K562 (cell line): ENCODE measurements at regions not wholly inside any gene's neighbourhood (a gene's known extent, or its start where the extent isn't known, plus 50 kb on each side); places are given as distances from the start of the nearest gene placed in this dataset.

Source experiments
- ATAC-seq: fragments of 200-7000 bp; cut with Tn5 transposase; 3 replicates; pipeline ENCODE4 v1.9.1; 2020; ENCODE audit warnings: moderate library complexity
- BruUV-seq: library from RNA; stranded (reverse); fragments of 400-500 nt; replicated peaks from 2 replicates; lab custom pipeline; 2021; lab: Mats Ljungman, UMichigan
- CTCF ChIA-PET: fragments of 300-600 bp; formaldehyde crosslinking; extraction: SDS; loops from one replicate; lab custom pipeline; 2021; ENCODE audit warnings: low intra/inter-chr PET ratio; lab: Yijun Ruan, JAX
- POLR2A ChIA-PET: fragments of 300-600, 350-650 bp; sonication (Branson Sonifier 250); formaldehyde crosslinking; extraction: SDS; loops from one replicate; lab custom pipeline; 2021; ENCODE audit warnings: antibody characterized with exemption, inconsistent platforms; lab: Yijun Ruan, JAX
- DNase-seq, 4 experiments: peaks; one replicate each; pipeline versions ENCODE4 v3.0.0 to v3.0.0-alpha.2; 2011 to 2018; ENCODE audit warnings: low spot score in 3 of 4, mixed read lengths in 3 of 4; ENCODE audit errors: extremely low read depth in 1 of 4
- FAIRE-seq: peaks from 2 replicates; lab custom pipeline; 2011; peaks lifted over from hg19 to GRCh38; lab: Jason Lieb, UNC
- H2AFZ ChIP-seq: 2 replicates; pipeline ENCODE4 v1.6.0; 2011; ENCODE audit warnings: low read depth, low read length, control low read depth, inconsistent platforms
- H3K27ac ChIP-seq: fragments of 200-600 bp; 3 replicates; pipeline ENCODE4 v1.8.0; 2011; ENCODE audit warnings: low read depth, mild to moderate bottlenecking, control low read depth, inconsistent platforms, low read length, moderate library complexity, mixed read lengths; ENCODE audit errors: extremely low read depth
- H3K27me3 ChIP-seq, 2 experiments: fragments of 300-600 bp in 1 of 2; 2 replicates in 1 of 2; 3 replicates in 1 of 2; pipeline versions ENCODE4 v1.6.0 to v1.8.0; 2011; ENCODE audit warnings: inconsistent platforms in 2 of 2, low read length in 2 of 2, mild to moderate bottlenecking in 1 of 2, mixed read lengths in 1 of 2, moderate library complexity in 1 of 2; ENCODE audit not compliant: control insufficient read depth in 2 of 2, insufficient read depth in 2 of 2
- H3K36me3 ChIP-seq: fragments of 300-600 bp; 3 replicates; pipeline ENCODE4 v1.8.0; 2011; ENCODE audit warnings: mild to moderate bottlenecking, low read length, inconsistent platforms; ENCODE audit not compliant: control insufficient read depth, insufficient read depth
- H3K4me1 ChIP-seq, 2 experiments: fragments of 200-600 bp in 1 of 2; replicated peaks in 1 of 2; 2 replicates in 1 of 2; 3 replicates in 1 of 2; pipeline versions ENCODE4 v1.5.1 to v1.8.0; 2011; ENCODE audit warnings: inconsistent platforms in 2 of 2, low read length in 2 of 2, mild to moderate bottlenecking in 1 of 2, mixed read lengths in 1 of 2, moderate library complexity in 1 of 2; ENCODE audit not compliant: control insufficient read depth in 2 of 2, insufficient read depth in 2 of 2
- H3K4me2 ChIP-seq: 2 replicates; pipeline ENCODE4 v1.6.1; 2011; ENCODE audit warnings: low read length, control low read depth, inconsistent platforms, mixed read lengths; ENCODE audit not compliant: insufficient read depth
- H3K4me3 ChIP-seq: fragments of 200-600 bp; sonication (generic), shearing (Covaris generic); 2 replicates; pipeline ENCODE4 v1.5.1; 2016; ENCODE audit warnings: control low read depth, inconsistent platforms
- H3K79me2 ChIP-seq: fragments of 200-600 bp; 3 replicates; pipeline ENCODE4 v1.8.0; 2011; ENCODE audit warnings: low read length, inconsistent platforms; ENCODE audit not compliant: control insufficient read depth, insufficient read depth
- H3K9ac ChIP-seq, 2 experiments: 2 replicates each; pipeline versions ENCODE4 v1.6.0 to v1.6.1; 2011; ENCODE audit warnings: low read depth in 2 of 2, low read length in 2 of 2, control low read depth in 1 of 2, inconsistent platforms in 1 of 2, mild to moderate bottlenecking in 1 of 2, mixed read lengths in 1 of 2; ENCODE audit not compliant: insufficient read depth in 1 of 2
- H3K9me1 ChIP-seq: one replicate; pipeline ENCODE4 v1.6.0; 2011; ENCODE audit warnings: inconsistent platforms, mild to moderate bottlenecking, low read length, moderate library complexity; ENCODE audit not compliant: control insufficient read depth, insufficient read depth
- H3K9me3 ChIP-seq: replicated peaks from 2 replicates; pipeline ENCODE4 v1.5.1; 2011; ENCODE audit warnings: low read depth, low read length, inconsistent platforms; ENCODE audit not compliant: control insufficient read depth, insufficient read depth
- H4K20me1 ChIP-seq: replicated peaks from 2 replicates; pipeline ENCODE4 v1.6.1; 2011; ENCODE audit warnings: low read length, inconsistent platforms, mixed read lengths; ENCODE audit not compliant: control insufficient read depth, insufficient read depth
- KLF1 ChIP-seq: fragments of 450-650 bp; IDR thresholded peaks from 2 replicates; pipeline ENCODE4 v1.6.1; 2016; ENCODE audit warnings: missing genetic modification characterization, missing compliant biosample characterization
- MTA3 ChIP-seq: fragments of 450-650 bp; formaldehyde crosslinking; IDR thresholded peaks from 2 replicates; pipeline ENCODE4 v1.6.1; 2017; ENCODE audit warnings: mild to moderate bottlenecking, borderline replicate concordance
- PTTG1 ChIP-seq: fragments of 450-650 bp; IDR thresholded peaks from 2 replicates; pipeline ENCODE4 v1.6.1; 2016; ENCODE audit warnings: low read depth, mild to moderate bottlenecking, missing genetic modification characterization, missing compliant biosample characterization
- TARDBP ChIP-seq: fragments of 450-650 bp; IDR thresholded peaks from 2 replicates; pipeline ENCODE4 v1.6.1; 2016
- ZNF707 ChIP-seq: fragments of 250-450 bp; sonication (Bioruptor Pico); conservative IDR thresholded peaks from 2 replicates; pipeline ENCODE4 v1.8.0; 2022; ENCODE audit warnings: inconsistent platforms, mild to moderate bottlenecking, moderate library complexity
- ZNF778 ChIP-seq: fragments of 450-650 bp; formaldehyde crosslinking; IDR thresholded peaks from 2 replicates; pipeline ENCODE4 v1.4.0; 2020; ENCODE audit warnings: mild to moderate bottlenecking, moderate library complexity
- ZSCAN29 ChIP-seq: fragments of 450-650 bp; IDR thresholded peaks from 2 replicates; pipeline ENCODE4 v1.6.1; 2017
- WGBS: fragments of 100-300 bp; shearing (Covaris generic); methylation state at CpG from one replicate; pipeline ENCODE4 v1.1.6; 2016; ENCODE audit warnings: low coverage, mixed read lengths; ENCODE audit not compliant: insufficient coverage; ENCODE audit errors: missing lambda C conversion rate; 5-methylcytosine and 5-hydroxymethylcytosine counted together
- in situ Hi-C: fragments of 300-500 bp; cut with MboI; formaldehyde crosslinking; loops from 4 replicates; pipeline ENCODE4 v1.15.0; 2018; ENCODE audit warnings: inconsistent platforms, mixed read lengths
- intact Hi-C: fragments of 100-400 bp; cut with micrococcal nuclease; formaldehyde crosslinking; loops from 2 replicates; pipeline ENCODE4 v1.14.2; 2022
- TF ChIP-seq, protein P1 (sequence below): sonication (generic); formaldehyde crosslinking; IDR thresholded peaks from 2 replicates; pipeline ENCODE4 v1.8.0; 2022; ENCODE audit warnings: mild to moderate bottlenecking, missing genetic modification reagents

DNA sequence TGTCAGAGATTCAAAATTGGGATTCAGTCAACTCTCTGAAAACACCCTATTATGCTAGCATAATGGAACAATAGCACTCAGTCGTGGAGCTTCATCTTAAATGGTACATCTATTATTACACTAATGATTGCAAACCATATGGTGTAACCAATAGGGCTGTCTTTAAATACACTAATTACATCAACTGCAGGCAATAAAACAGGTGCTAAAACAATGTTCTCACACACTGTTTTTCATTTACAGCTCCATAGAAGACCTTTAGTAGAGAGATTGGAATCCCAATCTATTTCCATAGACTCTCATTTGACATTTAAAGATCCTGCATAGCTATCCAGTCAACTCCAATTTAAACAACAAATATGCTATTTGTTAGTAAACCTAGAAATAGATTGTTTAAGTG, 1917.4 kb downstream of the OLFM4 start:
- POLR2A ChIA-PET, result no interaction called here
- no peak overlapping the region for H3K4me3 ChIP-seq
- no peak overlapping the region for H2AFZ ChIP-seq
- no peak overlapping the region for H3K4me2 ChIP-seq
- intact Hi-C loops, result no loop called here
- DNase-seq (no peak), ATAC-seq (no peak), FAIRE-seq (no peak)
- no TSS peak for BruUV-seq
- WGBS, result 8% methylated on average over 1 of the region's 1 CpG
- no peaks in the 10 kb centered on the region for H3K9me3 ChIP-seq
- H3K9ac ChIP-seq, result no peak overlapping the region
- in situ Hi-C loops, result no loop called here
- no peaks in the 10 kb centered on the region for H3K36me3 ChIP-seq
- H3K27me3 ChIP-seq, result no peaks in the 10 kb centered on the region
- no peaks in the 10 kb centered on the region for H3K79me2 ChIP-seq
- H4K20me1 ChIP-seq, result no peaks in the 10 kb centered on the region
- no peak overlapping the region for H3K27ac ChIP-seq
- TF ChIP-seq TARDBP (no peak), ZSCAN29 (no peak), ZNF707 (CRISPR knock-in tag) (no peak), PTTG1 (no peak), KLF1 (tag) (no peak), MTA3 (no peak)
- TF ChIP-seq, protein P1, sequence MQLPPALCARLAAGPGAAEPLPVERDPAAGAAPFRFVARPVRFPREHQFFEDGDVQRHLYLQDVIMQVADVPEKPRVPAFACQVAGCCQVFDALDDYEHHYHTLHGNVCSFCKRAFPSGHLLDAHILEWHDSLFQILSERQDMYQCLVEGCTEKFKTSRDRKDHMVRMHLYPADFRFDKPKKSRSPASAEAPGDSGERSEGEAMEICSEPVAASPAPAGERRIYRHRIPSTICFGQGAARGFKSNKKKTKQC (CRISPR knock-in tag), result no peak
- CTCF ChIA-PET, result no interaction called here
- H3K4me1 ChIP-seq, result no peaks in the 10 kb centered on the region
- no peaks in the 10 kb centered on the region for H3K9me1 ChIP-seq

DNA sequence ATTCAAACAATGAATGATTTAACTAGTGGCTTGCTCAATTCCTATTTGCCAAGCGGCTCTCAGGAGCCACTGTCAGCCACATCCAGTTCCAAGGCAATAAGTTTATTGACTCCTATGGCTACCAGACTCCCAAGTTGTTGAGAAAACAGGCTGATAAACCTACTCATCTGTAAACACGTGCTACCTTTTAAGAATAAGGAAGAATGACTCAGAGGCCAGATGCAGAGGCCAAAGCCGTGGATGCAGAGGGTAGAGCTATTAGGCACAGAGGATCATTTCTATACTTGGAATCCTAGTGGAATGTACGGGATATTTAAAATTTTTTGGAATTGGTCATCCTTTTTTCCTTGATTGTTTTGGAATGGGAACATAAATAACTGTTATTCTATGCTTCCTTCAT, 1921.1 kb downstream of the OLFM4 start:
- Histone ChIP-seq H2AFZ (no peak overlapping the region), H3K36me3 (no peaks in the 10 kb centered on the region), H3K4me3 (no peak overlapping the region), H3K9me1 (no peaks in the 10 kb centered on the region), H3K27me3 (no peaks in the 10 kb centered on the region), H3K4me2 (no peak overlapping the region), H3K9me3 (no peaks in the 10 kb centered on the region), H3K9ac (no peak overlapping the region), H3K79me2 (no peaks in the 10 kb centered on the region), H4K20me1 (no peaks in the 10 kb centered on the region), H3K4me1 (no peaks in the 10 kb centered on the region), H3K27ac (no peak overlapping the region)
- ChIA-PET POLR2A (no interaction called here), CTCF (no interaction called here)
- FAIRE-seq, result no peak
- in situ Hi-C loops, result no loop called here
- ATAC-seq, result no peak
- WGBS, result 0% methylated on average over 3 of the region's 4 CpGs
- intact Hi-C loops, result no loop called here
- BruUV-seq, result no TSS peak
- DNase-seq, result no peak
- TF ChIP-seq ZNF778 (CRISPR knock-in tag), result no peak
